OCI-LY1 (cell line): ENCODE measurements at regions not wholly inside any gene's neighbourhood (a gene's known extent, or its start where the extent isn't known, plus 50 kb on each side); places are given as distances from the start of the nearest gene placed in this dataset.

ENCODE experiments used
- EZH2 ChIP-seq: fragments of 200-600 bp; sonication (generic), shearing (Covaris generic); IDR thresholded peaks from 2 replicates; pipeline ENCODE4 v1.8.0; 2017; ENCODE audit warnings: borderline replicate concordance, mixed run types, mild to moderate bottlenecking, antibody characterized with exemption, low read length, moderate library complexity, mixed read lengths
- TF ChIP-seq, protein P1 (sequence below): fragments of 200-600 bp; sonication (generic), shearing (Covaris generic); IDR thresholded peaks from 2 replicates; pipeline ENCODE4 v1.5.1; 2017; ENCODE audit warnings: mild to moderate bottlenecking, antibody characterized with exemption, low read length, moderate library complexity, mixed read lengths

DNA sequence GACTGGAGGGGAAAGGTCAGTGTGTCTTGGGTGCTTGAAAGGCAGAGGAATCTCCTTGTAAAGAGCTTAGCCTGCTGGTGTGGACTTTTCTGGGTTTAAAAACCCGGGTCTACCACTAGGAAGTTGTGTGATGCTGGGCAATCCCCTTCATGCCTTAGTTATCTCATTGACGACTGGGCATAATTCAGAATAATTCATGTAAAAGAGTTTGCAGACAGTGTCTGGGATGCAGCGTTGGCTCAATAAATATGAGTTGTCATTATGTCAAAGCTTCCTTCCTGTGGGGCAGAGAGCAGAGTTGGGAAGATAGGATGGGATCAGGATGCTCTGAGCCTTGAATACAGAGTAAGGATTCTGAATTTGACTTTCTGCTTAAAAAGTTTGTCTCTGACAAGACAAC, 196.4 kb downstream of the ADRA2A start:
- TF ChIP-seq, protein P1, sequence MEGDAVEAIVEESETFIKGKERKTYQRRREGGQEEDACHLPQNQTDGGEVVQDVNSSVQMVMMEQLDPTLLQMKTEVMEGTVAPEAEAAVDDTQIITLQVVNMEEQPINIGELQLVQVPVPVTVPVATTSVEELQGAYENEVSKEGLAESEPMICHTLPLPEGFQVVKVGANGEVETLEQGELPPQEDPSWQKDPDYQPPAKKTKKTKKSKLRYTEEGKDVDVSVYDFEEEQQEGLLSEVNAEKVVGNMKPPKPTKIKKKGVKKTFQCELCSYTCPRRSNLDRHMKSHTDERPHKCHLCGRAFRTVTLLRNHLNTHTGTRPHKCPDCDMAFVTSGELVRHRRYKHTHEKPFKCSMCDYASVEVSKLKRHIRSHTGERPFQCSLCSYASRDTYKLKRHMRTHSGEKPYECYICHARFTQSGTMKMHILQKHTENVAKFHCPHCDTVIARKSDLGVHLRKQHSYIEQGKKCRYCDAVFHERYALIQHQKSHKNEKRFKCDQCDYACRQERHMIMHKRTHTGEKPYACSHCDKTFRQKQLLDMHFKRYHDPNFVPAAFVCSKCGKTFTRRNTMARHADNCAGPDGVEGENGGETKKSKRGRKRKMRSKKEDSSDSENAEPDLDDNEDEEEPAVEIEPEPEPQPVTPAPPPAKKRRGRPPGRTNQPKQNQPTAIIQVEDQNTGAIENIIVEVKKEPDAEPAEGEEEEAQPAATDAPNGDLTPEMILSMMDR = no peak
- no peak for TF ChIP-seq EZH2
